GM12878 (cell line): ENCODE measurements at regions not wholly inside any gene's neighbourhood (a gene's known extent, or its start where the extent isn't known, plus 50 kb on each side); places are given as distances from the start of the nearest gene placed in this dataset.

Experiments
- ATAC-seq: fragments of 200-7000 bp; cut with Tn5 transposase; 3 replicates; pipeline ENCODE4 v1.9.1; 2020; ENCODE audit warnings: mild to moderate bottlenecking, moderate library complexity
- BruUV-seq: library from RNA; stranded (reverse); fragments of 400-500 nt; replicated peaks from 2 replicates; lab custom pipeline; 2021; lab: Mats Ljungman, UMichigan
- CTCF ChIA-PET: fragments of 300-600 bp; sonication (Branson Sonifier 250); formaldehyde crosslinking; extraction: SDS; loops from one replicate; lab custom pipeline; 2021; ENCODE audit warnings: inconsistent platforms; lab: Yijun Ruan, JAX
- POLR2A ChIA-PET: fragments of 350-600 bp; formaldehyde crosslinking; extraction: SDS; loops from one replicate; lab custom pipeline; 2021; ENCODE audit warnings: inconsistent platforms; lab: Charles Lee
- RAD21 ChIA-PET: fragments of 300-600 bp; sonication (Branson Sonifier 250); formaldehyde crosslinking; loops from one replicate; lab custom pipeline; 2023; ENCODE audit warnings: antibody characterized with exemption; ENCODE audit not compliant: unreplicated experiment; lab: Charles Lee
- SMC1A ChIA-PET: fragments of 300-600 bp; sonication (Branson Sonifier 250); formaldehyde crosslinking; loops from one replicate; lab custom pipeline; 2023; ENCODE audit not compliant: unreplicated experiment, uncharacterized antibody; lab: Charles Lee
- DNase-seq: peaks from one replicate; pipeline ENCODE4 v3.0.0-alpha.2; 2011; ENCODE audit warnings: low read depth, low spot score
- FAIRE-seq: peaks from 3 replicates; lab custom pipeline; 2011; peaks lifted over from hg19 to GRCh38; lab: Jason Lieb, UNC
- H2AFZ ChIP-seq: 2 replicates; pipeline ENCODE4 v1.6.0; 2011; ENCODE audit warnings: low read depth, low read length, control low read depth; ENCODE audit not compliant: control insufficient read depth
- H3K27ac ChIP-seq: 2 replicates; pipeline ENCODE4 v1.5.1; 2011; ENCODE audit warnings: control low read depth; ENCODE audit not compliant: control insufficient read depth, insufficient read depth
- H3K27me3 ChIP-seq, 2 experiments: replicated peaks in 1 of 2; 2 replicates each; pipeline versions ENCODE4 v1.6.0 to v1.6.1; 2011; ENCODE audit warnings: low read length in 1 of 2; ENCODE audit not compliant: control insufficient read depth in 2 of 2, insufficient read depth in 2 of 2
- H3K36me3 ChIP-seq, 2 experiments: 2 replicates each; pipeline ENCODE4 v1.5.1; 2011; ENCODE audit warnings: low read length in 1 of 2; ENCODE audit not compliant: control insufficient read depth in 2 of 2, insufficient read depth in 2 of 2
- H3K4me1 ChIP-seq: 2 replicates; pipeline ENCODE4 v1.6.1; 2011; ENCODE audit warnings: mild to moderate bottlenecking, low read length, moderate library complexity, mixed read lengths; ENCODE audit not compliant: control insufficient read depth, insufficient read depth
- H3K4me2 ChIP-seq: 2 replicates; pipeline ENCODE4 v1.6.0; 2011; ENCODE audit warnings: control low read depth; ENCODE audit not compliant: control insufficient read depth, insufficient read depth
- H3K4me3 ChIP-seq: fragments of 200-600 bp; sonication (generic); 2 replicates; pipeline ENCODE4 v1.5.1; 2016
- H3K79me2 ChIP-seq: 2 replicates; pipeline ENCODE4 v1.6.0; 2011; ENCODE audit warnings: low read length; ENCODE audit not compliant: control insufficient read depth, insufficient read depth
- H3K9ac ChIP-seq: 2 replicates; pipeline ENCODE4 v1.8.0; 2011; ENCODE audit warnings: low read length, control low read depth, mixed read lengths; ENCODE audit not compliant: control insufficient read depth, insufficient read depth
- H3K9me3 ChIP-seq: replicated peaks from 3 replicates; pipeline ENCODE4 v1.5.1; 2011; ENCODE audit warnings: mild to moderate bottlenecking, low read length; ENCODE audit not compliant: control insufficient read depth, insufficient read depth
- H4K20me1 ChIP-seq: 2 replicates; pipeline ENCODE4 v1.6.0; 2011; ENCODE audit not compliant: control insufficient read depth, insufficient read depth
- ELK1 ChIP-seq: IDR thresholded peaks from 2 replicates; pipeline ENCODE4 v1.6.1; 2012; ENCODE audit warnings: low read depth, low read length, improper control_type of control experiment
- ESRRA ChIP-seq: IDR thresholded peaks from 2 replicates; pipeline ENCODE4 v1.6.1; 2012; ENCODE audit warnings: mild to moderate bottlenecking, low read length, improper control_type of control experiment
- ETV6 ChIP-seq, 2 experiments: fragments of 450-650 bp in 1 of 2; IDR thresholded peaks in 1 of 2; conservative IDR thresholded peaks in 1 of 2; 2 replicates each; pipeline ENCODE4 v1.6.1; 2014; ENCODE audit warnings: antibody characterized with exemption in 1 of 2, borderline replicate concordance in 1 of 2, low read depth in 1 of 2, mild to moderate bottlenecking in 1 of 2, moderate library complexity in 1 of 2
- GATAD2B ChIP-seq: fragments of 450-650 bp; conservative IDR thresholded peaks from 2 replicates; pipeline ENCODE4 v1.6.1; 2017; ENCODE audit warnings: low read depth, mild to moderate bottlenecking, moderate library complexity
- MLLT1 ChIP-seq: fragments of 450-650 bp; IDR thresholded peaks from 2 replicates; pipeline ENCODE4 v1.6.1; 2016; ENCODE audit warnings: mild to moderate bottlenecking
- NR2C1 ChIP-seq: fragments of 450-650 bp; IDR thresholded peaks from 2 replicates; pipeline ENCODE4 v1.6.1; 2017; ENCODE audit warnings: antibody characterized with exemption, mild to moderate bottlenecking, moderate library complexity
- NRF1 ChIP-seq: conservative IDR thresholded peaks from 2 replicates; pipeline ENCODE4 v1.6.1; 2011; ENCODE audit warnings: mild to moderate bottlenecking, low read depth, low read length, improper control_type of control experiment
- PKNOX1 ChIP-seq: fragments of 450-650 bp; IDR thresholded peaks from 2 replicates; pipeline ENCODE4 v1.6.1; 2016; ENCODE audit warnings: mild to moderate bottlenecking
- SMAD5 ChIP-seq: IDR thresholded peaks from 2 replicates; pipeline ENCODE4 v1.6.1; 2016; ENCODE audit warnings: antibody characterized with exemption, low read depth
- TBL1XR1 ChIP-seq: IDR thresholded peaks from 2 replicates; pipeline ENCODE4 v1.6.1; 2012; ENCODE audit warnings: low read depth, low read length, improper control_type of control experiment
- ZNF274 ChIP-seq: IDR thresholded peaks from one replicate; pipeline ENCODE4 v1.8.0; 2011; ENCODE audit not compliant: insufficient read length, insufficient read depth
- ZNF384 ChIP-seq: IDR thresholded peaks from 2 replicates; pipeline ENCODE4 v1.6.1; 2012; ENCODE audit warnings: low read depth, mild to moderate bottlenecking, low read length, improper control_type of control experiment, borderline replicate concordance
- ZNF687 ChIP-seq: fragments of 450-650 bp; IDR thresholded peaks from 2 replicates; pipeline ENCODE4 v1.6.1; 2017; ENCODE audit warnings: mild to moderate bottlenecking, moderate library complexity
- WGBS: methylation state at CpG from one replicate; pipeline ENCODE4 v1.1.6; 2016; ENCODE audit warnings: low lambda C conversion rate; ENCODE audit not compliant: insufficient replicate concordance, insufficient coverage; ENCODE audit errors: missing lambda C conversion rate; 5-methylcytosine and 5-hydroxymethylcytosine counted together
- in situ Hi-C: fragments of 300-500 bp; cut with MboI; formaldehyde crosslinking; loops from 9 replicates; pipeline ENCODE4 v1.14.3; 2018; ENCODE audit warnings: mixed read lengths
- intact Hi-C: fragments of 100-400 bp; cut with micrococcal nuclease; formaldehyde crosslinking; loops from one replicate; pipeline ENCODE4 v1.14.2; 2022; ENCODE audit not compliant: unreplicated experiment

GRCh38 chr14:37939442-37940028 is 268.2 kb upstream of the SSTR1 start:
- RAD21 ChIA-PET = no interaction called here
- no peak for FAIRE-seq
- BruUV-seq = no TSS peak
- no peak for TF ChIP-seq ZNF687
- TF ChIP-seq ZNF384 = no peak
- TF ChIP-seq GATAD2B = no peak
- no peak for TF ChIP-seq ESRRA
- no peak for TF ChIP-seq TBL1XR1
- no peak for TF ChIP-seq NRF1
- no peak for TF ChIP-seq PKNOX1
- TF ChIP-seq MLLT1 = no peak
- TF ChIP-seq ZNF274 = no peak
- TF ChIP-seq SMAD5 = no peak
- no peak for TF ChIP-seq ELK1
- TF ChIP-seq ETV6 (conservative IDR thresholded peaks at IDR 0.05 in 1 of 2, IDR thresholded peaks at IDR 0.05 in 1 of 2; ENCODE audit: borderline replicate concordance in 1 of 2, low read depth in 1 of 2) = no peak
- no peak for TF ChIP-seq NR2C1

More at GRCh38 chr14:37939442-37940028, 268.2 kb upstream of the SSTR1 start:
- ChIA-PET POLR2A (no interaction called here), CTCF (no interaction called here), SMC1A (no interaction called here)
- DNase-seq (no peak), ATAC-seq (no peak)
- no peaks in the 10 kb centered on the region for H3K9me3 ChIP-seq
- 19% methylated on average over 6 of the region's 6 CpGs for WGBS
- H3K9ac ChIP-seq = no peak overlapping the region
- in situ Hi-C loops (no loop called here), intact Hi-C loops (no loop called here)
- H3K27ac ChIP-seq = no peak overlapping the region
- H3K36me3 ChIP-seq = no peaks in the 10 kb centered on the region
- H3K4me2 ChIP-seq = no peak overlapping the region
- no peaks in the 10 kb centered on the region for H3K4me1 ChIP-seq
- no peaks in the 10 kb centered on the region for H3K27me3 ChIP-seq
- H2AFZ ChIP-seq = no peak overlapping the region
- no peaks in the 10 kb centered on the region for H3K79me2 ChIP-seq
- H4K20me1 ChIP-seq = no peaks in the 10 kb centered on the region
- H3K4me3 ChIP-seq = no peak overlapping the region
